Loucy (cell line): ENCODE measurements at regions not wholly inside any gene's neighbourhood (a gene's known extent, or its start where the extent isn't known, plus 50 kb on each side); places are given as distances from the start of the nearest gene placed in this dataset.

Experiments used
- H2AFZ ChIP-seq: fragments of 200-600 bp; sonication (generic); 2 replicates; pipeline ENCODE4 v1.6.0; 2016; ENCODE audit warnings: antibody characterized with exemption, mild to moderate bottlenecking, low read length, moderate library complexity
- H3F3A ChIP-seq: fragments of 200-600 bp; 2 replicates; pipeline ENCODE4 v1.6.0; 2016; ENCODE audit warnings: antibody characterized with exemption, low read depth, mild to moderate bottlenecking
- H3K27me3 ChIP-seq: fragments of 200-600 bp; sonication (generic); 2 replicates; pipeline ENCODE4 v1.6.1; 2014; ENCODE audit warnings: low read length, mild to moderate bottlenecking; ENCODE audit not compliant: insufficient read depth, poor library complexity, severe bottlenecking
- H3K36me3 ChIP-seq: fragments of 200-600 bp; sonication (generic); 2 replicates; pipeline ENCODE4 v1.6.1; 2016; ENCODE audit warnings: low read length; ENCODE audit not compliant: insufficient read depth
- H3K4me1 ChIP-seq: fragments of 200-600 bp; sonication (generic); 2 replicates; pipeline ENCODE4 v1.5.1; 2014; ENCODE audit warnings: low read length, mild to moderate bottlenecking; ENCODE audit not compliant: insufficient read depth, poor library complexity, severe bottlenecking
- H3K4me2 ChIP-seq: fragments of 200-600 bp; sonication (generic); 2 replicates; pipeline ENCODE4 v1.6.0; 2014; ENCODE audit warnings: antibody characterized with exemption, low read length, low read depth, mild to moderate bottlenecking; ENCODE audit not compliant: poor library complexity, severe bottlenecking
- H3K4me3 ChIP-seq: fragments of 200-600 bp; sonication (generic); 2 replicates; pipeline ENCODE4 v1.5.1; 2014; ENCODE audit warnings: low read length, mild to moderate bottlenecking, mixed read lengths; ENCODE audit not compliant: poor library complexity, severe bottlenecking
- H3K79me2 ChIP-seq: fragments of 200-600 bp; sonication (generic); 2 replicates; pipeline ENCODE4 v1.6.1; 2014; ENCODE audit warnings: low read length; ENCODE audit not compliant: insufficient read depth
- H3K9ac ChIP-seq: fragments of 200-600 bp; sonication (generic); 2 replicates; pipeline ENCODE4 v1.6.0; 2014; ENCODE audit warnings: mild to moderate bottlenecking, low read depth, low read length, moderate library complexity; ENCODE audit not compliant: poor library complexity, severe bottlenecking
- H3K9me2 ChIP-seq: fragments of 200-600 bp; sonication (generic); replicated peaks from 2 replicates; pipeline ENCODE4 v1.6.1; 2016; ENCODE audit warnings: low read depth, low read length, mixed read lengths
- H3K9me3 ChIP-seq: fragments of 200-600 bp; sonication (generic); 2 replicates; pipeline ENCODE4 v1.6.1; 2014; ENCODE audit warnings: mild to moderate bottlenecking, antibody characterized with exemption, low read length, low read depth; ENCODE audit not compliant: insufficient read depth
- H4K20me1 ChIP-seq: fragments of 200-600 bp; sonication (generic); 2 replicates; pipeline ENCODE4 v1.6.0; 2014; ENCODE audit warnings: antibody characterized with exemption, low read length, mild to moderate bottlenecking; ENCODE audit not compliant: insufficient read depth, poor library complexity, severe bottlenecking
- CTCF ChIP-seq: fragments of 200-600 bp; sonication (generic); conservative IDR thresholded peaks from 2 replicates; pipeline ENCODE4 v1.5.1; 2014; ENCODE audit warnings: mild to moderate bottlenecking, antibody characterized with exemption, low read length
- EZH2phosphoT487 ChIP-seq: fragments of 200-600 bp; IDR thresholded peaks from 2 replicates; pipeline ENCODE4 v1.6.1; 2018; ENCODE audit warnings: antibody characterized with exemption, mild to moderate bottlenecking, moderate library complexity, borderline replicate concordance

DNA sequence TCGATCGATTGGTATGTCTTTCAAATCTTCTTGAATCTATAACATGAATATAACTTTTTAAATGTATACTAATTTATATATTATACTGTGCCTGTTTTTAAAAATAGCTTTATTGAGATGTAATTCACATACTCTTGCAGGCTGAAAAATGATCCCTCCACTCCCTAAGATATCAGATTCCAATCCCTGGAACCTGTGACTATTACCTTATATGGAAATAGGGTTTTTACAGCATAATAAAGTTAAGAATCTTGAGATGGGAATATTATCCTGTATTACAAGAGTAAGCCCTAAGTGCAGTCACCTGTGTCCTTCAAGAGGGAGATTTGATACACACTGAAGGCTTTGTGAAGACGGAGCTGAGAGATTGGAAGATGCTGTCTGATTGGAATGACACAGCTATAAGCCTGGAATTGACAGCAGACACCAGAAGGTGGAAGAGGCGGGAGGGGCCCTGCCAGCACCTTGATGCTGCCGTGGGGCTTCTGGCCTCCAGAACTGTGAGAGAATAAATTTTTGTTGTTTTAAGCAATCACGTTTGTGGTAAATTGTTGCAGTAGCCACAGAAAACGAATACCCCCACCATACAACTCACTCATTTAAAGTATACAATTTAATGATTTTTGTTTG is 161.3 kb downstream of the RMI1 start:
- no peaks in the 10 kb centered on the region for H3K79me2 ChIP-seq
- no peak overlapping the region for H2AFZ ChIP-seq
- no peaks in the 10 kb centered on the region for H4K20me1 ChIP-seq
- H3K4me2 ChIP-seq, result no peak overlapping the region
- H3K4me1 ChIP-seq, result no peaks in the 10 kb centered on the region
- no peak overlapping the region for H3K9ac ChIP-seq
- H3F3A ChIP-seq, result no peaks in the 10 kb centered on the region
- TF ChIP-seq EZH2phosphoT487, result no peak
- TF ChIP-seq CTCF, result no peak
- H3K9me2 ChIP-seq, result no peaks in the 10 kb centered on the region
- no peaks in the 10 kb centered on the region for H3K36me3 ChIP-seq
- H3K9me3 ChIP-seq, result no peaks in the 10 kb centered on the region
- no peaks in the 10 kb centered on the region for H3K27me3 ChIP-seq
- no peak overlapping the region for H3K4me3 ChIP-seq

DNA sequence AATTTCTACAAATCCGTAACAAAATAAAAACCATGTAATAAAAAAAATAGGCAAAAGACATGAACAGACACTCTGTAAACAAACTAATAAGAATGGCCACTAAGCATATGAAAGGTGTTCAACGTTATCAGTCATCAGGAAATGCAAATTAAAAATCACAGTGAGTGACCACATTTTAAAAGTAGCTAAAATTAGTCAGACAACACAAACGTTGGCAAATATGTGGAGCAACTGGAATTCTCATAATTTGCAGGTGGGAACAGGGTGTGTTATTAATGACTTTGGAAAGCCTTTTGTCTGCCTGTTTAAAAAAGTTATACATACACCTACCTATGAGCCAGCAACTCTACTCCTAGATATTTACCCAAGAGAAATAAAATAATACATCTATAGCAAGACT is 164.4 kb downstream of the RMI1 start:
- no peaks in the 10 kb centered on the region for H3K9me3 ChIP-seq
- no peaks in the 10 kb centered on the region for H3K9me2 ChIP-seq
- no peak overlapping the region for H2AFZ ChIP-seq
- H3K4me1 ChIP-seq, result no peaks in the 10 kb centered on the region
- H3K4me2 ChIP-seq, result no peak overlapping the region
- H3F3A ChIP-seq, result no peaks in the 10 kb centered on the region
- no peaks in the 10 kb centered on the region for H3K79me2 ChIP-seq
- H3K36me3 ChIP-seq, result no peaks in the 10 kb centered on the region
- no peak for TF ChIP-seq EZH2phosphoT487
- TF ChIP-seq CTCF, result no peak
- H4K20me1 ChIP-seq, result no peaks in the 10 kb centered on the region
- H3K27me3 ChIP-seq, result no peaks in the 10 kb centered on the region
- H3K4me3 ChIP-seq, result no peak overlapping the region
- H3K9ac ChIP-seq, result no peak overlapping the region

GRCh38 chr9:84145780-84146179 is 165.2 kb downstream of the RMI1 start:
- H3K79me2 ChIP-seq, result no peaks in the 10 kb centered on the region
- H3K36me3 ChIP-seq, result no peaks in the 10 kb centered on the region
- no peaks in the 10 kb centered on the region for H3K27me3 ChIP-seq
- no peaks in the 10 kb centered on the region for H3K9me3 ChIP-seq
- no peaks in the 10 kb centered on the region for H3K4me1 ChIP-seq
- no peak overlapping the region for H3K4me3 ChIP-seq
- no peak overlapping the region for H3K9ac ChIP-seq
- H4K20me1 ChIP-seq, result no peaks in the 10 kb centered on the region
- no peak overlapping the region for H3K4me2 ChIP-seq
- H3F3A ChIP-seq, result no peaks in the 10 kb centered on the region
- no peak overlapping the region for H2AFZ ChIP-seq
- no peak for TF ChIP-seq EZH2phosphoT487
- TF ChIP-seq CTCF, result no peak
- no peaks in the 10 kb centered on the region for H3K9me2 ChIP-seq
